PFSK-1 (cell line): ENCODE measurements at regions not wholly inside any gene's neighbourhood (a gene's known extent, or its start where the extent isn't known, plus 50 kb on each side); places are given as distances from the start of the nearest gene placed in this dataset.

Experiments used
- FOXP2 ChIP-seq: optimal IDR thresholded peaks from 2 replicates; pipeline ENCODE3; 2011; ENCODE audit warnings: borderline replicate concordance, control low read depth, inconsistent platforms; ENCODE audit not compliant: insufficient read depth; ENCODE audit errors: extremely low read length, extremely low read depth
- POLR2AphosphoS5 ChIP-seq: IDR thresholded peaks from 2 replicates; pipeline ENCODE4 v1.6.1; 2012; ENCODE audit warnings: low read depth, mild to moderate bottlenecking, control low read depth, low read length, moderate library complexity
- REST ChIP-seq, 2 experiments: IDR thresholded peaks; 2 replicates each; pipeline versions ENCODE4 v1.6.1 to v1.8.0; 2011 to 2012; ENCODE audit warnings: low read depth in 2 of 2, low read length in 2 of 2, control low read depth in 1 of 2, inconsistent platforms in 1 of 2, mild to moderate bottlenecking in 1 of 2, moderate library complexity in 1 of 2; ENCODE audit not compliant: insufficient read depth in 1 of 2
- SIN3A ChIP-seq: IDR thresholded peaks from 2 replicates; pipeline ENCODE4 v1.6.1; 2012; ENCODE audit warnings: mild to moderate bottlenecking, low read length, moderate library complexity, borderline replicate concordance; ENCODE audit not compliant: insufficient read depth
- TAF1 ChIP-seq: IDR thresholded peaks from 2 replicates; pipeline ENCODE4 v1.6.1; 2012; ENCODE audit warnings: low read length, control low read depth, borderline replicate concordance; ENCODE audit not compliant: insufficient read depth

- no peak for TF ChIP-seq POLR2AphosphoS5
- no peak for TF ChIP-seq FOXP2
- no peak for TF ChIP-seq TAF1
These were observed 53.5 kb upstream of the PDC start for GRCh38 chr1:186514367-186514766.

- TF ChIP-seq POLR2AphosphoS5 (no peak), REST (IDR thresholded peaks at IDR 0.05; ENCODE audit: insufficient read depth in 1 of 2, low read depth in 2 of 2, low read length in 2 of 2) (no peak), FOXP2 (no peak), SIN3A (no peak), TAF1 (no peak)
These were observed 52.6 kb upstream of the PDC start for GRCh38 chr1:186513526-186513925.

GRCh38 chr1:186512698-186513457 lies 52.0 kb upstream of the PDC start:
- TF ChIP-seq REST (IDR thresholded peaks at IDR 0.05; ENCODE audit: insufficient read depth in 1 of 2, low read depth in 2 of 2, low read length in 2 of 2) (no peak), TAF1 (no peak), FOXP2 (no peak), SIN3A (no peak), POLR2AphosphoS5 (no peak)

GRCh38 chr1:186511761-186512637 lies 51.1 kb upstream of the PDC start:
- TF ChIP-seq FOXP2 (no peak), TAF1 (no peak), SIN3A (no peak), POLR2AphosphoS5 (no peak), REST (IDR thresholded peaks at IDR 0.05; ENCODE audit: insufficient read depth in 1 of 2, low read depth in 2 of 2, low read length in 2 of 2) (no peak)
